GM12873 (cell line): ENCODE measurements at regions not wholly inside any gene's neighbourhood (a gene's known extent, or its start where the extent isn't known, plus 50 kb on each side); places are given as distances from the start of the nearest gene placed in this dataset.

Experiments used
- CTCF ChIP-seq: IDR thresholded peaks from 2 replicates; pipeline ENCODE4 v1.5.1; 2012; ENCODE audit warnings: low read depth, mild to moderate bottlenecking, moderate library complexity, low read length, control low read depth; ENCODE audit not compliant: insufficient read depth; ENCODE audit errors: missing control alignments

- no peak for TF ChIP-seq CTCF
Observed at GRCh38 chr22:34416022-34416860, 496.0 kb upstream of the LARGE1 start.

- TF ChIP-seq CTCF = no peak
Observed at GRCh38 chr22:34427436-34427835, 507.2 kb upstream of the LARGE1 start.

- no peak for TF ChIP-seq CTCF
Observed at GRCh38 chr22:34427841-34428240, 507.6 kb upstream of the LARGE1 start.

- no peak for TF ChIP-seq CTCF
Observed at GRCh38 chr22:34429314-34429713, 509.0 kb upstream of the LARGE1 start.

GRCh38 chr22:34430386-34430785 is 510.1 kb upstream of the LARGE1 start:
- TF ChIP-seq CTCF = no peak

GRCh38 chr22:34434371-34434770 is 514.1 kb upstream of the LARGE1 start:
- no peak for TF ChIP-seq CTCF

GRCh38 chr22:34437140-34437539 is 516.9 kb upstream of the LARGE1 start:
- no peak for TF ChIP-seq CTCF
